Spleen (tissue), 11 donors: ENCODE measurements at regions not wholly inside any gene's neighbourhood (a gene's known extent, or its start where the extent isn't known, plus 50 kb on each side); places are given as distances from the start of the nearest gene placed in this dataset.

Experiments used
- DNase-seq: peaks from one replicate; pipeline ENCODE4 v3.0.0-alpha.2; 2020
- H3K27ac ChIP-seq, 8 donors: fragments of 200-600 bp; sonication (generic) in 7 of 8; 1 replicate in 4 of 8; 2 replicates in 4 of 8; pipeline versions ENCODE4 v1.5.0 to v1.8.0; 2016 to 2021; ENCODE audit warnings: inconsistent platforms in 4 of 8, mild to moderate bottlenecking in 4 of 8, moderate library complexity in 1 of 8
- H3K27me3 ChIP-seq, 7 donors: fragments of 200-600 bp; sonication (generic) in 6 of 7; replicated peaks in 1 of 7; 1 replicate in 4 of 7; 2 replicates in 3 of 7; pipeline versions ENCODE4 v1.5.0 to v1.8.0; 2016 to 2021; ENCODE audit warnings: inconsistent platforms in 3 of 7, mild to moderate bottlenecking in 1 of 7
- H3K36me3 ChIP-seq, 6 donors: fragments of 200-600 bp; sonication (generic) in 5 of 6; 1 replicate in 4 of 6; 2 replicates in 2 of 6; pipeline versions ENCODE4 v1.5.0 to v1.8.0; 2016 to 2021; ENCODE audit warnings: inconsistent platforms in 2 of 6
- H3K4me1 ChIP-seq, 6 donors: fragments of 200-600 bp; sonication (generic) in 5 of 6; 1 replicate in 3 of 6; 2 replicates in 3 of 6; pipeline versions ENCODE4 v1.5.0 to v1.8.0; 2016 to 2021; ENCODE audit warnings: inconsistent platforms in 3 of 6
- H3K4me3 ChIP-seq, 8 donors: fragments of 200-600 bp; sonication (generic) in 7 of 8; 1 replicate in 4 of 8; 2 replicates in 4 of 8; pipeline versions ENCODE4 v1.5.0 to v1.8.0; 2016 to 2021; ENCODE audit warnings: inconsistent platforms in 4 of 8, mild to moderate bottlenecking in 4 of 8, moderate library complexity in 2 of 8
- H3K9me3 ChIP-seq, 8 donors: fragments of 200-600 bp; sonication (generic) in 7 of 8; 1 replicate in 4 of 8; 2 replicates in 4 of 8; pipeline versions ENCODE4 v1.5.0 to v1.8.0; 2016 to 2021; ENCODE audit warnings: inconsistent platforms in 4 of 8
- POLR2A ChIP-seq, 3 donors: fragments of 450-650 bp; IDR thresholded peaks; one replicate each; pipeline ENCODE4 v1.5.1; 2017; ENCODE audit warnings: antibody characterized with exemption in 3 of 3, mild to moderate bottlenecking in 1 of 3
- POLR2AphosphoS5 ChIP-seq, 3 donors: sonication (generic); formaldehyde crosslinking; IDR thresholded peaks; one replicate each; pipeline ENCODE4 v1.5.1; 2017; ENCODE audit warnings: antibody characterized with exemption in 3 of 3
- WGBS, 5 donors: extraction: QIAGEN DNeasy Blood & Tissue Kit in 3 of 5; methylation state at CpG; one replicate each; pipeline versions ENCODE4 v1.1.5 to v1.1.7; 2013 to 2018; 5-methylcytosine and 5-hydroxymethylcytosine counted together
- intact Hi-C: fragments of 100-400 bp; cut with DNase I; formaldehyde crosslinking; loops from one replicate; pipeline ENCODE4 v1.15.0; 2023; ENCODE audit warnings: low total_unique reads
- TF ChIP-seq, protein P1 (sequence below), 11 experiments: fragments of 200-600 bp in 7 of 11; fragments of 450-650 bp in 4 of 11; sonication (generic) in 4 of 11; IDR thresholded peaks in 8 of 11; conservative IDR thresholded peaks in 3 of 11; 1 replicate in 7 of 11; 2 replicates in 4 of 11; pipeline versions ENCODE4 v1.4.0 to v1.8.0; 2016 to 2021; ENCODE audit warnings: antibody characterized with exemption in 11 of 11, inconsistent platforms in 4 of 11, mild to moderate bottlenecking in 1 of 11
- donor health status: healthy with polysubstance abuse.
- donor health status: DM: no; HTN: no; CAD: no; lungs with moderate emphysema.
- donor health status: DM: no; HTN: no; CAD: no.
- donor health status: Bipolar disorder and iron deficiency.
- donor health status: healthy.
- donor health status: DM: no; HTN: no; CAD: no.
- donor health status: DM: yes; HTN: yes; CAD: no.

DNA sequence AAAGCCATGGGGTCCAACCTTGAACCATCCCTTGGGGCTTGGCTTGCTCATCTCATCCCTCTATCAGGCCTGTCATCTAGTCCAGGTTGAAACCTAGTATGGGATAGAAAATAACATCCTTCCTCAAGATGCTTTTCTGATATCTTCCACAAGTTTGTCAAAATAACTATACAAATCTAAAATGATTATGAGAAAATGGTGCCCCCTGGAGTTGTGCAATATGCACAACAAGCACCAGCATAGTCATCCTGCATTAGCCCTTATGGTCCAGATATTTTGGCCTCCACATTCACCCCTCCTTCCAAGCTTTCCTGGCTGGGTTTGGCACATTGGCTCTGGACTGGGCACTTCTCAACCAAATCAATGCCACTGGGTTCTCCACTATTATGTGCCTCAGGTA is 101.2 kb downstream of the TBX19 start:
- Histone ChIP-seq H3K27ac (no peak overlapping the region), H3K27me3 (peaks cover 0 to 5% (median 0%) of the 10 kb centered on the region in 7 donors), H3K4me1 (peaks cover 0 to 2% (median 0%) of the 10 kb centered on the region in 6 donors), H3K36me3 (no peaks in the 10 kb centered on the region), H3K4me3 (no peak overlapping the region), H3K9me3 (no peaks in the 10 kb centered on the region)
- no peak for DNase-seq
- intact Hi-C loops, result no loop called here
- TF ChIP-seq, protein P1, sequence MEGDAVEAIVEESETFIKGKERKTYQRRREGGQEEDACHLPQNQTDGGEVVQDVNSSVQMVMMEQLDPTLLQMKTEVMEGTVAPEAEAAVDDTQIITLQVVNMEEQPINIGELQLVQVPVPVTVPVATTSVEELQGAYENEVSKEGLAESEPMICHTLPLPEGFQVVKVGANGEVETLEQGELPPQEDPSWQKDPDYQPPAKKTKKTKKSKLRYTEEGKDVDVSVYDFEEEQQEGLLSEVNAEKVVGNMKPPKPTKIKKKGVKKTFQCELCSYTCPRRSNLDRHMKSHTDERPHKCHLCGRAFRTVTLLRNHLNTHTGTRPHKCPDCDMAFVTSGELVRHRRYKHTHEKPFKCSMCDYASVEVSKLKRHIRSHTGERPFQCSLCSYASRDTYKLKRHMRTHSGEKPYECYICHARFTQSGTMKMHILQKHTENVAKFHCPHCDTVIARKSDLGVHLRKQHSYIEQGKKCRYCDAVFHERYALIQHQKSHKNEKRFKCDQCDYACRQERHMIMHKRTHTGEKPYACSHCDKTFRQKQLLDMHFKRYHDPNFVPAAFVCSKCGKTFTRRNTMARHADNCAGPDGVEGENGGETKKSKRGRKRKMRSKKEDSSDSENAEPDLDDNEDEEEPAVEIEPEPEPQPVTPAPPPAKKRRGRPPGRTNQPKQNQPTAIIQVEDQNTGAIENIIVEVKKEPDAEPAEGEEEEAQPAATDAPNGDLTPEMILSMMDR (IDR thresholded peaks at IDR 0.05 in 8 of 11, conservative IDR thresholded peaks at IDR 0.05 in 3 of 11), result no peak
- TF ChIP-seq POLR2AphosphoS5 (IDR thresholded peaks at IDR 0.05) (no peak), POLR2A (IDR thresholded peaks at IDR 0.05) (no peak)

- no peak for DNase-seq
- WGBS, 5 donors, result 73 to 89% (median 80%) methylated on average over 2 of the region's 2 CpGs
- H3K27me3 ChIP-seq, result no peaks in the 10 kb centered on the region
- TF ChIP-seq POLR2AphosphoS5 (IDR thresholded peaks at IDR 0.05), result no peak
- no peak for TF ChIP-seq POLR2A (IDR thresholded peaks at IDR 0.05)
- no peak overlapping the region for H3K4me3 ChIP-seq
- no peak overlapping the region for H3K27ac ChIP-seq
- intact Hi-C loops, result no loop called here
- no peaks in the 10 kb centered on the region for H3K9me3 ChIP-seq
- no peaks in the 10 kb centered on the region for H3K36me3 ChIP-seq
- H3K4me1 ChIP-seq, result no peaks in the 10 kb centered on the region
Measured at GRCh38 chr1:168380945-168381344, 100.3 kb downstream of the TBX19 start.

DNA sequence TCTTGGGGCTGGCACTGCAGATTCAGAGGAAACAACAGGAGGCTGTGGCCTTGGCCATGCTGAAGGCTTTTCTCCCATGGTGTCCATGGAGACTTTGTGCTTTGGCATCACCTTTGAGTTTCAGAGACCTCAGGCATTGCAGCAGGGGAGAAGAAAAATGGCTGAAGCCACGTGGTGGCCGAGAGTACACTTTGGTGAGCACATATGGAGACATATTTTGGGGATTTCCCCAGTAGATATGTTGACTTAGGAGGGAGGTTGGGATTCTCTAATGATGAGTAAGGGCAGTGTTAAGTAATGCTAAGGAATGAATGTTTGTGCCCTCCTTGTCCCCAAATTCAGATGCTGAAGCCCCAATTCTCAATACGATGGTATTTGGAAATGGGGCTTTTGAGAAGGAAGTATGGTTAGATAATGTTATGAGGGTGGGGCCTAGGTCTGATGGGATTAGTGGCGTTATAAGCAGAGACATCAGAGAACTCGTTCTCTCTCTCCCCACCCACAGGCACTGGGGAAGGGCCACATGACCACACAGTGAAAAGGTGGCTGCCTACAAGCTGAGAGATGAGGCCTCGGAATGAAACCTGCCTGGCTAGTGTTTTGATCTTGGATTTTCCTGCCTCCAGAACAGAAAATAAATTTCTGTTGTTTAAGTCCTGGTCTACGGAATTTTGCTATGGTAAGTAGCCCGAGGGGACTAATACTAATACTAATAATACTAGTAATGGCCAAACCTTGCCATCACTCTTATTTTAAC is 98.6 kb downstream of the TBX19 start:
- Histone ChIP-seq H3K4me1 (no peaks in the 10 kb centered on the region), H3K27me3 (no peaks in the 10 kb centered on the region), H3K9me3 (no peaks in the 10 kb centered on the region), H3K36me3 (no peaks in the 10 kb centered on the region), H3K4me3 (no peak overlapping the region), H3K27ac (no peak overlapping the region)
- DNase-seq, result no peak
- WGBS, 5 donors, result 86 to 93% (median 89%) methylated on average over 8 of the region's 8 CpGs
- intact Hi-C loops, result no loop called here
- no peak for TF ChIP-seq POLR2AphosphoS5 (IDR thresholded peaks at IDR 0.05)
- TF ChIP-seq POLR2A (IDR thresholded peaks at IDR 0.05), result no peak
- TF ChIP-seq, protein P1 (IDR thresholded peaks at IDR 0.05 in 8 of 11, conservative IDR thresholded peaks at IDR 0.05 in 3 of 11), result no peak

DNA sequence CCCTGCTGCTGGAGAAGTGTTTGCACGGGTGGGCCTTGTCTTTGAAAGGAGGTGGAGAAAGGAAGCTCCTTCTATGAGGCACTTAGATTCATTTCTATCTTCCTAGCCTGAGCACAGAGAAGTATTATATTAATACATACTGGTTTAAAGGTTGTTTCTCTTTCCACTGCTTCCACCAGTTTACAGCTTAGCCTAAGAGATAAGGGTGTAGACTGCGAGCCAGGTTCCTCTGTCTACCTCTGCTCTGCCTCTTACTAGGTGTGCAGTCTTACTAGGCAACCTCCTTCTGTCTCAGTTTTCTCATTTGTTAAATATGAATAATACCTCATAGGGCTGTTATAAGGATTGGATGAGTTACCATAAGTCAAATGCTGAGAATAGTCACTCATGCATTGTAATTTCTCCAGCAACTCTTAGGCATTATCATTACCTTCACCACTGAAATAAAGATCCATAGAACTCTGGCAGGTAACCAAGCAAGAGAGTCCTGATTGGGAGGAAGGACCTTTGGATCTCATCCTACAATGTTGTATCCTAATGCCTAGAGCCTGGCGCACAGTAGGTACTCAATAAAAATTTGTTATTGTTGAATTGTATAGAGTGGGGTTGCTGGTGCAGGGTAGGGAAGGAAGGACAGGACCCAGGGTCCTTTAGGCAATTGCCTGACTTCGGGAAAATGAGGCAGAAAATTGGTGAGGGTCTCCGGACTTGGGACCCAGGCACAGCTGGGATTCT is 95.1 kb downstream of the TBX19 start:
- Histone ChIP-seq H3K9me3 (no peaks in the 10 kb centered on the region), H3K4me1 (no peaks in the 10 kb centered on the region), H3K27ac (no peak overlapping the region), H3K4me3 (no peak overlapping the region), H3K36me3 (no peaks in the 10 kb centered on the region), H3K27me3 (no peaks in the 10 kb centered on the region)
- DNase-seq, result no peak
- intact Hi-C loops, result no loop called here
- TF ChIP-seq POLR2AphosphoS5 (IDR thresholded peaks at IDR 0.05) (no peak), POLR2A (IDR thresholded peaks at IDR 0.05) (no peak)
- TF ChIP-seq, protein P1 (IDR thresholded peaks at IDR 0.05 in 8 of 11, conservative IDR thresholded peaks at IDR 0.05 in 3 of 11), result no peak
- WGBS, 5 donors, result 85 to 93% (median 92%) methylated on average over 5 of the region's 5 CpGs
